Dendritic cell treated with granulocyte-macrophage colony-stimulating factor and Interleukin-4, amounts not matched to agents 40 ng/mL and 50 ng/mL, for 4 days (primary cell): ENCODE measurements at regions not wholly inside any gene's neighbourhood (a gene's known extent, or its start where the extent isn't known, plus 50 kb on each side); places are given as distances from the start of the nearest gene placed in this dataset.

Experiments
- H3K27ac Mint-ChIP-seq: one replicate; pipeline ENCODE4 v1.8.0; 2022; ENCODE audit warnings: mild to moderate bottlenecking, mixed read lengths
- H3K27me3 Mint-ChIP-seq: one replicate; pipeline ENCODE4 v1.8.0; 2022; ENCODE audit warnings: mild to moderate bottlenecking, mixed read lengths
- H3K36me3 Mint-ChIP-seq: one replicate; pipeline ENCODE4 v1.8.0; 2022; ENCODE audit warnings: low read depth, mixed read lengths
- H3K4me1 Mint-ChIP-seq: one replicate; pipeline ENCODE4 v1.8.0; 2022; ENCODE audit warnings: low read depth, mixed read lengths
- H3K4me3 Mint-ChIP-seq: one replicate; pipeline ENCODE4 v1.8.0; 2022; ENCODE audit warnings: mild to moderate bottlenecking, moderate library complexity, mixed read lengths
- H3K9me3 Mint-ChIP-seq: one replicate; pipeline ENCODE4 v1.8.0; 2022; ENCODE audit warnings: mixed read lengths
- intact Hi-C: fragments of 100-400 bp; cut with micrococcal nuclease; formaldehyde crosslinking; loops from one replicate; pipeline ENCODE4 v1.15.0; 2022

- peaks cover 45% of the 10 kb centered on the region for H3K9me3 Mint-ChIP-seq
- intact Hi-C loops = no loop called here
- no peaks in the 10 kb centered on the region for H3K36me3 Mint-ChIP-seq
- H3K4me3 Mint-ChIP-seq = no peak overlapping the region
- no peak overlapping the region for H3K27ac Mint-ChIP-seq
- H3K27me3 Mint-ChIP-seq = no peaks in the 10 kb centered on the region
- peaks cover 6% of the 10 kb centered on the region for H3K4me1 Mint-ChIP-seq
These were observed 49.6 kb upstream of the CCNG1 start for GRCh38 chr5:163387589-163388343.
